ENCODE measurements at regions not wholly inside any gene's neighbourhood (a gene's known extent, or its start where the extent isn't known, plus 50 kb on each side); places are given as distances from the start of the nearest gene placed in this dataset.

DNA sequence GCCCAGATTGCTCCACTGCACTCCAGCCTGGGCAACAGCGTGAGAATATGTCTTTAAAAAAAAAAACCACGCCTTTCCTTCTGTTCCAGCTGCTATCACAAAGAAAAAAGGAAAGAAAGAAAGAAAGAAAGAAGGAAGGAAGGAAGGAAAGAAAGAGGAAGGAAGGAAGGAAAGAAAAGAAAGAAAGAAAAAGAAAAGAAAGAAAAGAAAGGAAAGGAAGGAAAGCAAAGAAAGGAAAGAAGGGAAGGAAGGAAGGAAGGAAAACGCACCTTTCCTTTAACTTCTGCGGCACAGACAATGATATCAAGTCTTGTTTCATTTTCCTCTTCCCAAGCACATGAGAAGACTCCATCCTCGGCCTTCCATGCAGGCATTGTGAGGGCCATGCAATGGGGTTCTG, 107.4 kb upstream of the NOCT start:
- no peak for DNase-seq (ENCODE audit: low read depth)
- H3K36me3 ChIP-seq (ENCODE audit: control insufficient read depth, insufficient read depth, low read length, severe bottlenecking): no peaks in the 10 kb centered on the region
- H3K4me3 ChIP-seq (ENCODE audit: low read length): no peak overlapping the region
- H3K4me1 ChIP-seq (ENCODE audit: control insufficient read depth, insufficient read depth, low read length): peaks cover 7% of the 10 kb centered on the region
- no peak overlapping the region for H3K9ac ChIP-seq (ENCODE audit: low read length)
- no peaks in the 10 kb centered on the region for H3K9me3 ChIP-seq (ENCODE audit: control insufficient read depth, low read length)
- peaks cover 5% of the 10 kb centered on the region for H3K27me3 ChIP-seq (replicated peaks; ENCODE audit: control insufficient read depth, insufficient read depth, low read length)

DNA sequence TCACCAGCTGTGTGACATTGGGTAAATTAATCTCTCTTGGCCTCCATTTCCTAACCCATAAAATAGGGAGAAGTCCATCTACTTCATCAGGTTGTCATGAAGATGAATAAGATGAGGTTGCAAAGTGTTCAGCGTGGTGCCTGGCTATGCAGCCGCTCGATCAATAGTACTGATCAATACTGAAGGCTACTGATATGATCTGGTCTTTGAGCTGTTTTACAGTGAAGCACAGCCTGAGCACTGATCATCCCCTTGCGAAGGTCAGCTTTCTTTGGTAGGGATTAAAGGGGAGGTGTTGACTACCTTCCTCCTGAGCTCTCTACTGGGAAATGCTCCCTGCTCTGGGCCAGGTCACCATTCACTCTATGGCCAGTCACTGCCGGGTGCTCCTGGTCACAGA, 108.4 kb upstream of the NOCT start:
- no peak overlapping the region for H3K4me3 ChIP-seq (ENCODE audit: low read length)
- H3K9me3 ChIP-seq (ENCODE audit: control insufficient read depth, low read length): no peaks in the 10 kb centered on the region
- no peak for DNase-seq (ENCODE audit: low read depth)
- no peaks in the 10 kb centered on the region for H3K36me3 ChIP-seq (ENCODE audit: control insufficient read depth, insufficient read depth, low read length, severe bottlenecking)
- H3K4me1 ChIP-seq (ENCODE audit: control insufficient read depth, insufficient read depth, low read length): peaks cover 7% of the 10 kb centered on the region
- peaks cover 3% of the 10 kb centered on the region for H3K27me3 ChIP-seq (replicated peaks; ENCODE audit: control insufficient read depth, insufficient read depth, low read length)
- H3K9ac ChIP-seq (ENCODE audit: low read length): no peak overlapping the region

DNA sequence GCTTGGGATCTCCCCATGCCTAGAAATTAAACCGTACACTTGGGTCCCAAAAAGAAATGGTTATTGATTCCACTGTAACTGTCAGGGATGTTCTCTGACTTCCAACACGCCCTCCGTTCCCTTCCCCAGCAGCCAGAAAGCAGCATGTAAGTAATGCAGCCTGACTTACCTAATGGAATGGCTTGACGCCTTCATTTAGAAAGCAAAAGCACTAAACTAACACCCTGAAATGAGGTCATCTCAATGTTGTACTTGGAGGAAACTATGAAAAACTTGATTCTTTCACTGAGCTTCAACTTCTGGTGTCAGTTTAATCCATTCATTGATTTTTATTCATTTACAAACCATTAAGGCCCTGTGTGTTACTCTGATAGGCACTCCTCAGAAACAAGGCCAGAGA, 110.8 kb upstream of the NOCT start:
- DNase-seq (ENCODE audit: low read depth): no peak
- Histone ChIP-seq H3K4me1 (ENCODE audit: control insufficient read depth, insufficient read depth, low read length) (no peaks in the 10 kb centered on the region), H3K36me3 (ENCODE audit: control insufficient read depth, insufficient read depth, low read length, severe bottlenecking) (no peaks in the 10 kb centered on the region)

DNA sequence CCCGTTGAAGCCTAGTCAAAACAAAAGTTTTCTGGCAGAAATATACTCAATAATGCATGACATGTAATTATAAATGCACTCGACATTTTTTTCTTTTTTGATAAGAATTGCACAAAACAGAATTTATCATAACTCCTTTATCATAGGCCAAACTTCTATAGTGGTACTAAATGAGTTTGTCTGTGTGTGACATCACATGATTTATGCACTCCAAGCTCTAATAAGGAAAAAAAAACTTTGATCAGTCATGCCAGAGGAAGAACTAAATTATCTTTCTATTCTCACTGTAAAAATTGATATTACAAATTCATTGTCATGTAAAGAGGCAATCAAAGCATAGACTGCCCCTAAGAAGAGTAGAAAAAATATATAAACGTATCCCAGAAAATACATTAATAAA, 112.4 kb upstream of the NOCT start:
- Histone ChIP-seq H3K36me3 (ENCODE audit: control insufficient read depth, insufficient read depth, low read length, severe bottlenecking) (no peaks in the 10 kb centered on the region), H3K9ac (ENCODE audit: low read length) (no peak overlapping the region), H3K4me3 (ENCODE audit: low read length) (no peak overlapping the region), H3K4me1 (ENCODE audit: control insufficient read depth, insufficient read depth, low read length) (peaks cover 4% of the 10 kb centered on the region), H3K27me3 (replicated peaks; ENCODE audit: control insufficient read depth, insufficient read depth, low read length) (no peaks in the 10 kb centered on the region), H3K9me3 (ENCODE audit: control insufficient read depth, low read length) (no peaks in the 10 kb centered on the region)
- no peak for DNase-seq (ENCODE audit: low read depth)

More for the DNA sequence above, 110.8 kb upstream of the NOCT start:
- H3K4me3 ChIP-seq (ENCODE audit: low read length): no peak overlapping the region
- H3K27me3 ChIP-seq (replicated peaks; ENCODE audit: control insufficient read depth, insufficient read depth, low read length): no peaks in the 10 kb centered on the region
- H3K9me3 ChIP-seq (ENCODE audit: control insufficient read depth, low read length): no peaks in the 10 kb centered on the region
- no peak overlapping the region for H3K9ac ChIP-seq (ENCODE audit: low read length)

DNA sequence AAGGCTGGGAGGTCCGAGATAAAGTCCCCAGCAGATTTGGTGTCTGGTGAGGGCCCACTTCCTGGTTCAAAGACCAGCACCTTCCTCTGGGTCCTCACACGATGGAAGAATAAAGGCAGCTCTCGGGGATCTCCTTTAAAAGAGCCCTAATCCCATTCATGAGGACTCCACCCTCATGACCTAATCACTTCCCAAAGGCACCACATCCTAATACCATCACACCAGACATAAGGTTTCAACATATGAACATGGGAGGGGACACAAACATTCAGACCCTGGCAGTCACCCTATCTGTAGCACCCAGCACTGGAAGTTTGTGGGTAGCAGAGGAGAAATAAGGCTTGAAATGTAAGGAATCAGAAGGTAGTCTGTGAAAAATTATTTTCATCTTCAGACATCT, 112.9 kb upstream of the NOCT start:
- Histone ChIP-seq H3K27me3 (replicated peaks; ENCODE audit: control insufficient read depth, insufficient read depth, low read length) (no peaks in the 10 kb centered on the region), H3K4me1 (ENCODE audit: control insufficient read depth, insufficient read depth, low read length) (peaks cover 9% of the 10 kb centered on the region), H3K4me3 (ENCODE audit: low read length) (no peak overlapping the region), H3K36me3 (ENCODE audit: control insufficient read depth, insufficient read depth, low read length, severe bottlenecking) (no peaks in the 10 kb centered on the region), H3K9ac (ENCODE audit: low read length) (no peak overlapping the region), H3K9me3 (ENCODE audit: control insufficient read depth, low read length) (no peaks in the 10 kb centered on the region)
- DNase-seq (ENCODE audit: low read depth): no peak

DNA sequence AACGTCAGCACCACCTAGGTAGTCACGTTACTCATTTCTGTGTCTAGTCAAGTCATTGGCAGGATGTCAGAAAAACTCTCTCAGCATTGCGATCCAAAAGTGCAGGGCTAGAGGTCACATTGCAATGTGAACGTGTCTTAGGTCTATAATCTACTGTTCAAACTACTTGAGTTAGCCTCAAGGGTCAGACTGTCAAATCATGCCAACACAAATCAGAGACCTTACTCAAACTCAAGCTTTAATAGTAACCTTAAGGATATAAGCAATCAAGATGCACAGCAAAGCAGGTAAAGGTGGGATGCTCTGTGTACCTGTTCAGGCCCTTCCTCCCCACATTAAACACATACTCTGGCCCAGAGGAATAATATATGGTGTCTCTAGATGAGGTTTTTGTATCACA, 114.4 kb upstream of the NOCT start:
- H3K27me3 ChIP-seq (replicated peaks; ENCODE audit: control insufficient read depth, insufficient read depth, low read length): no peaks in the 10 kb centered on the region
- H3K4me1 ChIP-seq (ENCODE audit: control insufficient read depth, insufficient read depth, low read length): peaks cover 11% of the 10 kb centered on the region
- no peak overlapping the region for H3K4me3 ChIP-seq (ENCODE audit: low read length)
- no peaks in the 10 kb centered on the region for H3K9me3 ChIP-seq (ENCODE audit: control insufficient read depth, low read length)
- no peak overlapping the region for H3K9ac ChIP-seq (ENCODE audit: low read length)
- H3K36me3 ChIP-seq (ENCODE audit: control insufficient read depth, insufficient read depth, low read length, severe bottlenecking): no peaks in the 10 kb centered on the region
- no peak for DNase-seq (ENCODE audit: low read depth)

DNA sequence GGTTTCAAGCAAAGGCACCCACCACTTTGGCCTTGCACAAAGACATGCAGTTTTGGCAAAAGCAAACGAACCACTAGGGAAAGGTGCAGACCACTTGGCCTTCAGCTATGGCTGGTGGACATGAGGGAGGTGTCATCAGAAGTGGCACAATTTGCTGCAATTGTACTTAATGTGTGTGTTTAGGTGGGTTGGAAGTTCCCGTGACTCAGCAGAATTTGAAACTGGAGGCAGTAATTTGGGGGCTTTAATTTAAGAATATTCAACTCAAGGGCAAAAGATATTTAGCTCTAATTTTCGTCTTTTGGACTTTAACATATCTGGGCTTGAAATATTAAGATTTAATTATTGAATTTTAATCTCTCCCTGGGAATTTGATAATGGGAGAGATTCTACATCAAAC, 115.6 kb upstream of the NOCT start:
- no peak overlapping the region for H3K4me3 ChIP-seq (ENCODE audit: low read length)
- DNase-seq (ENCODE audit: low read depth): no peak
- H3K36me3 ChIP-seq (ENCODE audit: control insufficient read depth, insufficient read depth, low read length, severe bottlenecking): no peaks in the 10 kb centered on the region
- H3K4me1 ChIP-seq (ENCODE audit: control insufficient read depth, insufficient read depth, low read length): peaks cover 11% of the 10 kb centered on the region
- H3K27me3 ChIP-seq (replicated peaks; ENCODE audit: control insufficient read depth, insufficient read depth, low read length): no peaks in the 10 kb centered on the region
- H3K9ac ChIP-seq (ENCODE audit: low read length): no peak overlapping the region
- H3K9me3 ChIP-seq (ENCODE audit: control insufficient read depth, low read length): no peaks in the 10 kb centered on the region

DNA sequence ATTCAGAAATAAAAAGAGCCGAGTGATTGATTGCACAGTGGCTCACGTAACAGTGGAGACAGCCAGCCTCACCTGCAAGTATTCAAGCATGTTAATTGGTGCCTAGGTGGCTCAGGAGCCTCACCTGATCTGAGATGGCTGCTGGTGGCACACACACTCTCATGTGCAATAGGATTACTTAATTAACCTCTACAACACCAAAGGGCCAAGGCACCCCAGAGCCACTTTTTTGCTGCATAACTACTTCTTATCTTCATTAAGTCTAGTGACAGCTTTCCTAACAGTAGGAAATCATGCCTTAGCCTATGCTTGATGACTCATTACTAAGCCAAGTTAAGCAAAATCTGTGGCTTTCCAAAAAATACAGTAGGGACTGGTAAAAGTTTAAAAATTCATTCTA, 117.3 kb upstream of the NOCT start:
- H3K9me3 ChIP-seq (ENCODE audit: control insufficient read depth, low read length): no peaks in the 10 kb centered on the region
- H3K4me3 ChIP-seq (ENCODE audit: low read length): peak overlapping the region; percentile 1
- H3K9ac ChIP-seq (ENCODE audit: low read length): no peak overlapping the region
- H3K27me3 ChIP-seq (replicated peaks; ENCODE audit: control insufficient read depth, insufficient read depth, low read length): no peaks in the 10 kb centered on the region
- H3K4me1 ChIP-seq (ENCODE audit: control insufficient read depth, insufficient read depth, low read length): peaks cover 11% of the 10 kb centered on the region
- no peaks in the 10 kb centered on the region for H3K36me3 ChIP-seq (ENCODE audit: control insufficient read depth, insufficient read depth, low read length, severe bottlenecking)
- DNase-seq (ENCODE audit: low read depth): peak; percentile 52

DNA sequence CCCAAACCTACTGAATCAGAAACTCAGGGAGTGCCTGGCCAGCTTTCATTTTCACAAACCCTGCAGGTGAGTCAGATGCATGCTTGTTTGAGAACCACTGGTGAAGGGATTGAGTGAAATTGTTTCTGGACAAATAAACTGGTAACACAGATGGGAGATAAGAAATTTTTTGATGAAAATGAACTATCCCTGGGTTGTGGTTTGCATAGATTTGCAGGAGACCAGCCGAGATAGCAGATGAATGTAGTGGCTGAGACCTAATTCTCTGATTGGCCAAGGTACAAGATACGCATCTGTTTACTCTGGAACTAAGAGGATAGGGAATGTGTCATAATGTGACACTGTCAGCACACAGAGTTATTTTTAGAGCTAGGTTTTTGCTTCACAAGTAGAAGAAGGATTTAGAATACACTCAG, 117.8 kb upstream of the NOCT start:
- peak; percentile 65 for DNase-seq (ENCODE audit: low read depth)
- peaks cover 11% of the 10 kb centered on the region for H3K4me1 ChIP-seq (ENCODE audit: control insufficient read depth, insufficient read depth, low read length)
- H3K4me3 ChIP-seq (ENCODE audit: low read length): peak overlapping the region; percentile 1
- H3K27me3 ChIP-seq (replicated peaks; ENCODE audit: control insufficient read depth, insufficient read depth, low read length): no peaks in the 10 kb centered on the region
- H3K9me3 ChIP-seq (ENCODE audit: control insufficient read depth, low read length): no peaks in the 10 kb centered on the region
- H3K9ac ChIP-seq (ENCODE audit: low read length): no peak overlapping the region
- no peaks in the 10 kb centered on the region for H3K36me3 ChIP-seq (ENCODE audit: control insufficient read depth, insufficient read depth, low read length, severe bottlenecking)

DNA sequence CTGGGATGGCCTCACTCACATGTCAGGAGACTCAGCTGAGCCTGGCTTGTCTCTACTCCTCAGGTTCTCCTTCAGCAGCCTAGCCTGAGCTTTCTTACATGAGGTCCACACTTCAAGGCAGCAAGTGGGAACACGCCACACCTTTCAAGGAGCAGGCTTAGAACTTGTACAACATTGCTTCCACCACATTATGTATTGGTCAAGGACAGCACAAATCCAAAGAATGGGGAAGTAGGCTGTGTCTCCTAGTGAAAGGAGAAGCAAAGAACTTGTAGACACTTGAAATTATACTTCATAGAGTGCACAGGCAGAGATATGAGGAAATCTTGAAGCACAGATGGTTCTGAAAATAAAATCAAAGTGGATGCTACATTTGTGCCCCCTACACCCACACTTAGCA, 120.9 kb upstream of the NOCT start:
- H3K9me3 ChIP-seq (ENCODE audit: control insufficient read depth, low read length): no peaks in the 10 kb centered on the region
- no peak overlapping the region for H3K4me3 ChIP-seq (ENCODE audit: low read length)
- H3K36me3 ChIP-seq (ENCODE audit: control insufficient read depth, insufficient read depth, low read length, severe bottlenecking): no peaks in the 10 kb centered on the region
- DNase-seq (ENCODE audit: low read depth): no peak
- peaks cover 25% of the 10 kb centered on the region for H3K4me1 ChIP-seq (ENCODE audit: control insufficient read depth, insufficient read depth, low read length)
- no peak overlapping the region for H3K9ac ChIP-seq (ENCODE audit: low read length)
- no peaks in the 10 kb centered on the region for H3K27me3 ChIP-seq (replicated peaks; ENCODE audit: control insufficient read depth, insufficient read depth, low read length)

DNA sequence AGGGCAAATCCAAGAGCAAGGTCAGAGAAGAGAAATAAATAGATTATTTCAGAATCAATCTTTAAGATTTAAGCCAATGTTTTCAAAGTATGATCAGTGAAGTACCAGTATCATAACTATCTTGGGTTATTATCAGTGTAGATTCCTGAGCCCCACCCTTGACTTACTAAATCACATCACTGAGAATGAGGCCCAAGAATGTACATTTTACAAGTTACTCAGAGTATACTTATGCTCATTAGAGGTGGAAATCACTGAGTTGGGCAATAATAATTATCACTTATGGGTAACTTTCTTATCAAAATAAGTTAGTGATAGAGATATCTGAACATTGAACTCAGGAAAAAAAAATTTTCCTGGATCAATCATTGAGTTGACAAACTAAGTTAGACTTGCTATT, 121.6 kb upstream of the NOCT start:
- no peaks in the 10 kb centered on the region for H3K36me3 ChIP-seq (ENCODE audit: control insufficient read depth, insufficient read depth, low read length, severe bottlenecking)
- no peak for DNase-seq (ENCODE audit: low read depth)
- H3K4me1 ChIP-seq (ENCODE audit: control insufficient read depth, insufficient read depth, low read length): peaks cover 25% of the 10 kb centered on the region
- H3K4me3 ChIP-seq (ENCODE audit: low read length): no peak overlapping the region
- no peaks in the 10 kb centered on the region for H3K27me3 ChIP-seq (replicated peaks; ENCODE audit: control insufficient read depth, insufficient read depth, low read length)
- H3K9ac ChIP-seq (ENCODE audit: low read length): no peak overlapping the region
- H3K9me3 ChIP-seq (ENCODE audit: control insufficient read depth, low read length): no peaks in the 10 kb centered on the region

DNA sequence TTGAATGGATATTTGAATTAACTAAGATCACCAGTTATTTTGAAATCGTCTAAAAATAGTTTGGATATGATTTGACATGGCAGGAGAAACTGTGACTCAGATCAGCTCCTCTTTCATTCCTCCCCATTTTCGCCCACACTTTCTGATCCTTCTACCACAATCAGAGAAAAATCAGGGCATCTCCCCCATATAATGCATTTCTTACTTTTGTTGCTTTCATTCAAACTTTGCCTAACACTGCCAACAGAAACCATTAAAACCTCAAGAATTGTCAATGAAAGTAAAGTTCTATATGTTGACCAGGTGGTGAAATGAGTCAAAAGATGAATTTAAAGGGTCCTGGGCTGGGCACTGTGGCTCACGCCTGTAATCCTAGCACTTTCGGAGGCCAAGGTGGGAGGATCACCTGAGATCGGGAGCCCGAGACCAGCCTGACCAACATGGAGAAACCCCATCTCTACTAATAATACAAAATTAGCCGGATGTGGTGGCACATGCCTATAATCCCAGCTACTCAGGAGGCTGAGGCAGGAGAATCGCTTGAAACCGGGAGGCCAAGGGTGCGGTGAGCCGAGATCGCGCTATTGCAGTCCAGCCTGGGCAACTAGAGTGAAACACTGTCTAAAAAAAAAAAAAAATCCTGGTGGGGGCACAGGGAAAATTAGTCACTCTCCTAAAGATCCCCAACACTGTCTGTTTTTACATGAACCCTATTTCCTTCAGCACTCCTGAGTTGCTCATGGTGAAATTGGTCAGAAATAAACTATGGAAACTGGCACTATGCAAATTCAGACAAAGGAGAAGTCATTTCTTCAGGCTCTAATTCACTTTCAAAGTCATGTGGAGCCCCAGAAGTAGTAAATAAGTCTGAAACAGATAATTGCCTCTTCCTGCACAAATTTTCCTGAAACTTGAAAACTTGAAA, 122.8 kb upstream of the NOCT start:
- Histone ChIP-seq H3K4me1 (ENCODE audit: control insufficient read depth, insufficient read depth, low read length) (peaks cover 17% of the 10 kb centered on the region), H3K9me3 (ENCODE audit: control insufficient read depth, low read length) (no peaks in the 10 kb centered on the region), H3K27me3 (replicated peaks; ENCODE audit: control insufficient read depth, insufficient read depth, low read length) (no peaks in the 10 kb centered on the region), H3K4me3 (ENCODE audit: low read length) (no peak overlapping the region), H3K36me3 (ENCODE audit: control insufficient read depth, insufficient read depth, low read length, severe bottlenecking) (no peaks in the 10 kb centered on the region), H3K9ac (ENCODE audit: low read length) (no peak overlapping the region)
- peak; percentile 64 for DNase-seq (ENCODE audit: low read depth)
